Parathyroid adenoma (tissue), 2 donors: ENCODE measurements at regions not wholly inside any gene's neighbourhood (a gene's known extent, or its start where the extent isn't known, plus 50 kb on each side); places are given as distances from the start of the nearest gene placed in this dataset.

ENCODE experiments used
- H2AFZ ChIP-seq: fragments of 300-600 bp; sonication (generic); one replicate; pipeline ENCODE4 v1.7.0; 2017; ENCODE audit warnings: antibody characterized with exemption, mild to moderate bottlenecking
- H3K27ac ChIP-seq: fragments of 300-600 bp; sonication (generic); one replicate; pipeline ENCODE4 v1.7.0; 2017
- H3K27me3 ChIP-seq: fragments of 300-600 bp; sonication (generic); one replicate; pipeline ENCODE4 v1.7.0; 2017; ENCODE audit warnings: low read length; ENCODE audit not compliant: control insufficient read depth, insufficient read depth
- H3K36me3 ChIP-seq: fragments of 300-600 bp; sonication (generic); one replicate; pipeline ENCODE4 v1.7.0; 2017; ENCODE audit warnings: low read length; ENCODE audit not compliant: control insufficient read depth, insufficient read depth
- H3K4me1 ChIP-seq: fragments of 300-600 bp; sonication (generic); one replicate; pipeline ENCODE4 v1.7.0; 2017; ENCODE audit warnings: control low read depth
- H3K4me2 ChIP-seq: fragments of 300-600 bp; sonication (generic); one replicate; pipeline ENCODE4 v1.7.0; 2017; ENCODE audit warnings: low read length
- H3K4me3 ChIP-seq: fragments of 300-600 bp; sonication (generic); one replicate; pipeline ENCODE4 v1.7.0; 2017; ENCODE audit warnings: low read depth, low read length
- H3K79me2 ChIP-seq: fragments of 300-600 bp; sonication (generic); one replicate; pipeline ENCODE4 v1.7.0; 2017; ENCODE audit warnings: control low read depth
- H3K9ac ChIP-seq: fragments of 300-600 bp; sonication (generic); one replicate; pipeline ENCODE4 v1.7.0; 2017; ENCODE audit warnings: mild to moderate bottlenecking
- H3K9me3 ChIP-seq: fragments of 300-600 bp; sonication (generic); one replicate; pipeline ENCODE4 v1.7.0; 2017; ENCODE audit warnings: low read length; ENCODE audit not compliant: control insufficient read depth
- TF ChIP-seq, protein P1 (sequence below): fragments of 300-600 bp; sonication (generic); IDR thresholded peaks from one replicate; pipeline ENCODE4 v1.7.0; 2017; ENCODE audit warnings: antibody characterized with exemption, mild to moderate bottlenecking
- donor health status: primary hyperparathyroidism.

DNA sequence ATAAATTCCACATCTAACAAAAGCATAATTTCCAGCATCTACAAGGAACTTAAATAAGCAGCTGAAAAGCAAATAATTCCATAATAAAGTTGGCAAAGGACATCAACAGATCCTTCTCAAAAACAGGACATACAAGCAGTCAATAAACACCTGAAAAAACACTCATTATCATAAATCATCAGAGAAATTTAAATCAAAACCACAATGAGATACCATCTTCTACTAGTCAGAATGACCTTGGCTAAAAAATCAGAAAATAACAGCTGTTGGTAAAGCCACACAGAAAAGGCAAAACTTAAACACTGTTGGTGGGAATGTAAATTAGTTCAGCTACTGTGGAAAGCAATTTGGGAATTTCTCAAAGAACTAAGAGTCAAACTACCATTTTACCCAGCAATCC lies 1371.1 kb upstream of the ACO1 start:
- Histone ChIP-seq H3K4me2 (no peak overlapping the region), H3K27ac (no peak overlapping the region), H3K4me1 (no peaks in the 10 kb centered on the region), H2AFZ (no peak overlapping the region), H3K4me3 (no peak overlapping the region), H3K9me3 (no peaks in the 10 kb centered on the region), H3K9ac (no peak overlapping the region), H3K36me3 (no peaks in the 10 kb centered on the region), H3K79me2 (no peaks in the 10 kb centered on the region), H3K27me3 (no peaks in the 10 kb centered on the region)
- TF ChIP-seq, protein P1, sequence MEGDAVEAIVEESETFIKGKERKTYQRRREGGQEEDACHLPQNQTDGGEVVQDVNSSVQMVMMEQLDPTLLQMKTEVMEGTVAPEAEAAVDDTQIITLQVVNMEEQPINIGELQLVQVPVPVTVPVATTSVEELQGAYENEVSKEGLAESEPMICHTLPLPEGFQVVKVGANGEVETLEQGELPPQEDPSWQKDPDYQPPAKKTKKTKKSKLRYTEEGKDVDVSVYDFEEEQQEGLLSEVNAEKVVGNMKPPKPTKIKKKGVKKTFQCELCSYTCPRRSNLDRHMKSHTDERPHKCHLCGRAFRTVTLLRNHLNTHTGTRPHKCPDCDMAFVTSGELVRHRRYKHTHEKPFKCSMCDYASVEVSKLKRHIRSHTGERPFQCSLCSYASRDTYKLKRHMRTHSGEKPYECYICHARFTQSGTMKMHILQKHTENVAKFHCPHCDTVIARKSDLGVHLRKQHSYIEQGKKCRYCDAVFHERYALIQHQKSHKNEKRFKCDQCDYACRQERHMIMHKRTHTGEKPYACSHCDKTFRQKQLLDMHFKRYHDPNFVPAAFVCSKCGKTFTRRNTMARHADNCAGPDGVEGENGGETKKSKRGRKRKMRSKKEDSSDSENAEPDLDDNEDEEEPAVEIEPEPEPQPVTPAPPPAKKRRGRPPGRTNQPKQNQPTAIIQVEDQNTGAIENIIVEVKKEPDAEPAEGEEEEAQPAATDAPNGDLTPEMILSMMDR = no peak

DNA sequence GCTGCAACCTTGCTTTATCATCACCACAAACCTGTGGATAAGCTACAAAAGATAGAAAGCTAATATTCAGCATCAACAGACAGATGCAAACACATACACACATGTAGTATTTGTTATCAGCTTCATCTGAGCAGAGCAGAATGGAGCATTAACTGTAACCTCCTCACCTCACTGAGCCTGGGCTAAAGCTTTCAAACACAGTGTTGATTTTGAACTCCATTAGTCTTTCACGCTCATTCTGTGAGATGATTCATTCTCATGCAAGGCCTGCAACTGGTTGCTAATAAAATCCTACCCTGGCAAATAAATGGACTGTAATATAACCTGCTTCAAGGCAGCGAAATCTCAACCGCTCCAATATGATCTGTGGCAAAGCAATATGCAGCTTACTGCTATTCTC lies 1360.6 kb upstream of the ACO1 start:
- Histone ChIP-seq H3K9ac (no peak overlapping the region), H2AFZ (no peak overlapping the region), H3K9me3 (no peaks in the 10 kb centered on the region), H3K36me3 (no peaks in the 10 kb centered on the region), H3K27me3 (no peaks in the 10 kb centered on the region), H3K4me3 (no peak overlapping the region), H3K79me2 (no peaks in the 10 kb centered on the region), H3K4me2 (no peak overlapping the region), H3K4me1 (no peaks in the 10 kb centered on the region), H3K27ac (no peak overlapping the region)
- TF ChIP-seq, protein P1 = no peak

DNA sequence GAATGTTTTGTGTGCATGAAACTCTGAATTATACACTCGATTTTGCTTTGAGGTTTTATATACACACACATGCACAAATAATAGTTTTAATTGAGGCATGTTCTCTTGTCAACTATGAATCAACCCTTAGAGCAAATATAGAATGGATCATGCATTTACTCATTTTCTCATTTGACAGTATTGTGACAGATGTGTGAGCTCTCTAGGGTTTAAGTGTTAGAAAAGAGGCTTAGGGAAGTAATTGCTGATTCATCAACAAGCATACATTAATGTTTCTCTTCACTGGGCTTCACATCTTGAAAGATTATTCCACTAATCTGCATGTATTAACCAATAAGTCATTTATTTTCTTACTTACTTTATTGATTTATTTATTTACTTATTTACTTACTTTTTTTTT lies 1356.8 kb upstream of the ACO1 start:
- TF ChIP-seq, protein P1 = no peak
- H3K9me3 ChIP-seq = no peaks in the 10 kb centered on the region
- no peaks in the 10 kb centered on the region for H3K36me3 ChIP-seq
- H2AFZ ChIP-seq = no peak overlapping the region
- no peaks in the 10 kb centered on the region for H3K79me2 ChIP-seq
- H3K4me2 ChIP-seq = no peak overlapping the region
- H3K4me1 ChIP-seq = no peaks in the 10 kb centered on the region
- H3K27ac ChIP-seq = no peak overlapping the region
- H3K9ac ChIP-seq = no peak overlapping the region
- H3K27me3 ChIP-seq = no peaks in the 10 kb centered on the region
- H3K4me3 ChIP-seq = no peak overlapping the region

DNA sequence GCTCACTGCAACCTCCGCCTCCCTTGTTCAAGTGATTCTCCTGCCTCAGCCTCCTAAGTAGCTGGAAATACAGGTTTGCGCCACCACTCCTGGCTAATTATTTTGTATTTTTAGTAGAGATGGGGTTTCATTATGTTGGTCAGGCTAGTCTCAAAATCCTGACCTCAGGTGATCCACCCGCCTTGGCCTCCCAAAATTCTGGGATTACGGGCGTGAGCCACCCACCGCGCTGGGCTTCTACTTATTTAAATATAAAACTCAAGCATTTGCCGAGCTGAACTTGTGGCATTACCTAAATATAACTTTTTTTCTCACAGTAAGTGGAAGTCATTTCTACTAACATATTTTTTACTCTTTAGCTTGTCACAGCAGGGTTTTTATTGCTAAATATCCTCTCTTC lies 1356.3 kb upstream of the ACO1 start:
- no peaks in the 10 kb centered on the region for H3K9me3 ChIP-seq
- no peak overlapping the region for H3K4me3 ChIP-seq
- no peaks in the 10 kb centered on the region for H3K4me1 ChIP-seq
- TF ChIP-seq, protein P1 = no peak
- H3K27ac ChIP-seq = no peak overlapping the region
- H3K79me2 ChIP-seq = no peaks in the 10 kb centered on the region
- no peak overlapping the region for H3K9ac ChIP-seq
- no peaks in the 10 kb centered on the region for H3K36me3 ChIP-seq
- H2AFZ ChIP-seq = no peak overlapping the region
- no peaks in the 10 kb centered on the region for H3K27me3 ChIP-seq
- H3K4me2 ChIP-seq = no peak overlapping the region

DNA sequence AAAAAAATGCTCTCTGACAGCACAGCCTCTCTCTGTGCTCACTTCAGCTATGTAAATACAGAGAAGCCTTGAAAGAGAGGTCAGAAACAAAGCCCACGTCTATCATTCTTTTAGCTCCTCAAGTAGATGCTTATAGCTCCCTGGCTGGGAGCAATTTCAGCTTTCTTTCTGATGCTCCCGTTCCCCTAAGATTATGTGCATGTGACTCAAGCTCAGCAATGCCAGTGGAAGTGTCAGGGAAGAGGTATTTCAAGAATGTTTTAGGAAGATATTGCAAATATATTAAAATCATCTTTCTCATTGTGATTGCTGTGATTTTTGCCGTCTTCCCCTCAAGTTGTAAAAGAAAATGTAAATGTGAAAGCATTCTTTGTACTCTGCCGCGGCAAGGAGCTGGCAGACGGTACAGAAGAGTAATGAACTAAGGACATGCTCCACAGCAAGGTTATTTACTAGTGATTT lies 1353.7 kb upstream of the ACO1 start:
- Histone ChIP-seq H2AFZ (peak overlapping the region; percentile 2), H3K27ac (no peak overlapping the region), H3K9me3 (no peaks in the 10 kb centered on the region), H3K9ac (no peak overlapping the region), H3K36me3 (no peaks in the 10 kb centered on the region), H3K79me2 (no peaks in the 10 kb centered on the region), H3K4me3 (no peak overlapping the region), H3K27me3 (no peaks in the 10 kb centered on the region), H3K4me2 (no peak overlapping the region), H3K4me1 (peaks cover 3% of the 10 kb centered on the region)
- TF ChIP-seq, protein P1 = no peak
